HG03460 (cell line): ENCODE measurements at regions not wholly inside any gene's neighbourhood (a gene's known extent, or its start where the extent isn't known, plus 50 kb on each side); places are given as distances from the start of the nearest gene placed in this dataset.

Experiments
- ATAC-seq: cut with Tn5 transposase; IDR thresholded peaks from one replicate; pipeline ENCODE4 v1.9.1; 2021; ENCODE audit not compliant: unreplicated experiment

GRCh38 chr12:43294916-43295315 is 257.1 kb downstream of the ADAMTS20 start:
- no peak for ATAC-seq

GRCh38 chr12:43294147-43294546 is 257.9 kb downstream of the ADAMTS20 start:
- ATAC-seq: no peak

GRCh38 chr12:43293396-43293795 is 258.6 kb downstream of the ADAMTS20 start:
- ATAC-seq: no peak

GRCh38 chr12:43292699-43293098 is 259.3 kb downstream of the ADAMTS20 start:
- ATAC-seq: no peak

GRCh38 chr12:43291516-43291915 is 260.5 kb downstream of the ADAMTS20 start:
- ATAC-seq: no peak

GRCh38 chr12:43290836-43291235 is 261.2 kb downstream of the ADAMTS20 start:
- ATAC-seq: no peak

GRCh38 chr12:43289426-43289801 is 262.6 kb downstream of the ADAMTS20 start:
- no peak for ATAC-seq

- no peak for ATAC-seq
These were observed 263.2 kb downstream of the ADAMTS20 start for GRCh38 chr12:43288671-43289425.

GRCh38 chr12:43287706-43288383 is 264.2 kb downstream of the ADAMTS20 start:
- ATAC-seq: no peak

- ATAC-seq: no peak
These were observed 265.0 kb downstream of the ADAMTS20 start for GRCh38 chr12:43286986-43287385.

GRCh38 chr12:43285159-43285598 is 266.8 kb downstream of the ADAMTS20 start:
- no peak for ATAC-seq

- ATAC-seq: no peak
These were observed 267.4 kb downstream of the ADAMTS20 start for GRCh38 chr12:43284486-43285158.

- ATAC-seq: no peak
These were observed 268.8 kb downstream of the ADAMTS20 start for GRCh38 chr12:43283206-43283605.

GRCh38 chr12:43282106-43282505 is 269.9 kb downstream of the ADAMTS20 start:
- ATAC-seq: no peak

- ATAC-seq: no peak
These were observed 270.4 kb downstream of the ADAMTS20 start for GRCh38 chr12:43281563-43281962.

- ATAC-seq: no peak
These were observed 273.5 kb downstream of the ADAMTS20 start for GRCh38 chr12:43278541-43278832.

GRCh38 chr12:43277651-43278540 is 274.1 kb downstream of the ADAMTS20 start:
- peak; percentile 82 for ATAC-seq

- no peak for ATAC-seq
These were observed 278.5 kb downstream of the ADAMTS20 start for GRCh38 chr12:43273467-43273866.

- no peak for ATAC-seq
These were observed 280.3 kb downstream of the ADAMTS20 start for GRCh38 chr12:43271659-43272058.

GRCh38 chr12:43267818-43268217 is 284.2 kb downstream of the ADAMTS20 start:
- ATAC-seq: no peak

GRCh38 chr12:43261701-43262100 is 290.3 kb downstream of the ADAMTS20 start:
- ATAC-seq: no peak
